Tibial nerve (tissue), 4 donors: ENCODE measurements at regions not wholly inside any gene's neighbourhood (a gene's known extent, or its start where the extent isn't known, plus 50 kb on each side); places are given as distances from the start of the nearest gene placed in this dataset.

ENCODE experiments used
- DNase-seq, 2 donors: peaks; one replicate each; pipeline ENCODE4 v3.0.0-alpha.2; 2019; ENCODE audit warnings: low spot score in 2 of 2
- H3K27ac ChIP-seq, 4 donors: fragments of 200-600 bp; sonication (generic) in 3 of 4; one replicate each; pipeline ENCODE4 v1.5.1; 2017 to 2019; ENCODE audit warnings: mild to moderate bottlenecking in 1 of 4
- H3K27me3 ChIP-seq, 2 donors: fragments of 200-600 bp; sonication (generic) in 1 of 2; one replicate each; pipeline versions ENCODE4 v1.5.1 to v1.6.0; 2017 to 2019
- H3K36me3 ChIP-seq, 3 donors: fragments of 200-600 bp; sonication (generic); one replicate each; pipeline ENCODE4 v1.5.1; 2018 to 2019
- H3K4me1 ChIP-seq, 4 donors: fragments of 200-600 bp; sonication (generic) in 3 of 4; one replicate each; pipeline ENCODE4 v1.5.1; 2017 to 2019
- H3K4me3 ChIP-seq, 4 donors: fragments of 200-600 bp; sonication (generic) in 3 of 4; one replicate each; pipeline ENCODE4 v1.5.1; 2017 to 2019; ENCODE audit warnings: mild to moderate bottlenecking in 1 of 4, moderate library complexity in 1 of 4
- H3K9me3 ChIP-seq, 4 donors: fragments of 200-600 bp; sonication (generic) in 3 of 4; one replicate each; pipeline ENCODE4 v1.5.1; 2017 to 2019
- EP300 ChIP-seq, 2 donors: sonication (generic); formaldehyde crosslinking; IDR thresholded peaks; one replicate each; pipeline ENCODE4 v1.6.1; 2017; ENCODE audit warnings: antibody characterized with exemption in 2 of 2, mild to moderate bottlenecking in 1 of 2
- POLR2A ChIP-seq, 2 donors: fragments of 450-650 bp; IDR thresholded peaks; one replicate each; pipeline ENCODE4 v1.6.1; 2017; ENCODE audit warnings: antibody characterized with exemption in 2 of 2, mild to moderate bottlenecking in 2 of 2, moderate library complexity in 2 of 2
- WGBS, 2 donors: methylation state at CpG; one replicate each; pipeline ENCODE4 v1.1.5; 2018; 5-methylcytosine and 5-hydroxymethylcytosine counted together
- TF ChIP-seq, protein P1 (sequence below), 5 experiments: fragments of 200-600 bp in 3 of 5; fragments of 450-650 bp in 2 of 5; sonication (generic) in 3 of 5; IDR thresholded peaks; one replicate each; pipeline ENCODE4 v1.5.1; 2016 to 2019; ENCODE audit warnings: antibody characterized with exemption in 5 of 5, mild to moderate bottlenecking in 3 of 5, moderate library complexity in 2 of 5

DNA sequence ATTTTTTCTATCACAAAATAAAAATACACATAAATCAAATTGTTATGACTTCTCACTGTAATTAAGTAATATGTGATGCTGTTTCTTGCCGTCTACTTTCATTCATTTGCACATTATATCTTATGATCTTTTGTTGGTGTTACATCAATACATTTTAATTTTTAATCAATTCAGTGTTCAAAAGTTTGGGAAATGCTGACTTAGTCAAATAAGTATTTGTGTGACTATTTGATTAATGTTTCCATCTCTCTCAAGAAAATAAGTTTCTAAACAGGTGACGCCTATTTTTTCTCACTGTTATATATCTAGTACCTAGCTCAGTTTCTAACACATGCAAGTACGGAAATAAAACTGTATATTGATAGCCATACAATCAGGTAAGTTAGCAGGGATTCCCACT, 329.5 kb upstream of the KIRREL3 start:
- Histone ChIP-seq H3K27me3 (no peaks in the 10 kb centered on the region), H3K9me3 (peaks cover 0 to 11% (median 7%) of the 10 kb centered on the region in 4 donors), H3K4me1 (no peaks in the 10 kb centered on the region), H3K27ac (no peak overlapping the region), H3K36me3 (no peaks in the 10 kb centered on the region), H3K4me3 (no peak overlapping the region)
- no peak for DNase-seq
- TF ChIP-seq POLR2A (IDR thresholded peaks at IDR 0.05) (no peak), EP300 (IDR thresholded peaks at IDR 0.05) (no peak)
- TF ChIP-seq, protein P1, sequence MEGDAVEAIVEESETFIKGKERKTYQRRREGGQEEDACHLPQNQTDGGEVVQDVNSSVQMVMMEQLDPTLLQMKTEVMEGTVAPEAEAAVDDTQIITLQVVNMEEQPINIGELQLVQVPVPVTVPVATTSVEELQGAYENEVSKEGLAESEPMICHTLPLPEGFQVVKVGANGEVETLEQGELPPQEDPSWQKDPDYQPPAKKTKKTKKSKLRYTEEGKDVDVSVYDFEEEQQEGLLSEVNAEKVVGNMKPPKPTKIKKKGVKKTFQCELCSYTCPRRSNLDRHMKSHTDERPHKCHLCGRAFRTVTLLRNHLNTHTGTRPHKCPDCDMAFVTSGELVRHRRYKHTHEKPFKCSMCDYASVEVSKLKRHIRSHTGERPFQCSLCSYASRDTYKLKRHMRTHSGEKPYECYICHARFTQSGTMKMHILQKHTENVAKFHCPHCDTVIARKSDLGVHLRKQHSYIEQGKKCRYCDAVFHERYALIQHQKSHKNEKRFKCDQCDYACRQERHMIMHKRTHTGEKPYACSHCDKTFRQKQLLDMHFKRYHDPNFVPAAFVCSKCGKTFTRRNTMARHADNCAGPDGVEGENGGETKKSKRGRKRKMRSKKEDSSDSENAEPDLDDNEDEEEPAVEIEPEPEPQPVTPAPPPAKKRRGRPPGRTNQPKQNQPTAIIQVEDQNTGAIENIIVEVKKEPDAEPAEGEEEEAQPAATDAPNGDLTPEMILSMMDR (IDR thresholded peaks at IDR 0.05) = no peak
- WGBS, 2 donors = 53 to 55% methylated on average over 3 of the region's 3 CpGs

DNA sequence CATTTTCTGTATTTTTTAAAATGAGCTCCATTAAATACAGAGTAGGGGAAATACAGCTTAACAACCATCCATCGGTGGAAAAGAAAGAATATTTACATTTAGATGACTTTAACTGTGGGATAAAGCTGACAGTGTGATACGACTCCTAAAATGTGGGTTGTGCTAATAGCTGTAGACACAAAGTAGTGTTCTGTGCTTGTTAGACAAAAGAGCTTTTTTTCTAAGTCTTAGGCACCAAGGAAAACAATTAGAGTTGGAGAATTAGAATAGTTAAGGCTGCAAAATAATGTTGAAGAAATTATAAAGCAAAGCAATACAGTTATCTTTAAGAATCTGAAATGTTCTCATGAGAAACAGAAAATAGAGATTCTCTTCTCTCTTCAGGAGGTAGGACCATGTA, 307.7 kb upstream of the KIRREL3 start:
- Histone ChIP-seq H3K27ac (no peak overlapping the region), H3K4me3 (no peak overlapping the region), H3K9me3 (no peaks in the 10 kb centered on the region), H3K36me3 (no peaks in the 10 kb centered on the region), H3K4me1 (no peaks in the 10 kb centered on the region), H3K27me3 (no peaks in the 10 kb centered on the region)
- WGBS, 2 donors = 35 to 42% methylated on average over 2 of the region's 2 CpGs
- DNase-seq = no peak
- no peak for TF ChIP-seq EP300 (IDR thresholded peaks at IDR 0.05)
- TF ChIP-seq, protein P1 (IDR thresholded peaks at IDR 0.05) = no peak
- no peak for TF ChIP-seq POLR2A (IDR thresholded peaks at IDR 0.05)

DNA sequence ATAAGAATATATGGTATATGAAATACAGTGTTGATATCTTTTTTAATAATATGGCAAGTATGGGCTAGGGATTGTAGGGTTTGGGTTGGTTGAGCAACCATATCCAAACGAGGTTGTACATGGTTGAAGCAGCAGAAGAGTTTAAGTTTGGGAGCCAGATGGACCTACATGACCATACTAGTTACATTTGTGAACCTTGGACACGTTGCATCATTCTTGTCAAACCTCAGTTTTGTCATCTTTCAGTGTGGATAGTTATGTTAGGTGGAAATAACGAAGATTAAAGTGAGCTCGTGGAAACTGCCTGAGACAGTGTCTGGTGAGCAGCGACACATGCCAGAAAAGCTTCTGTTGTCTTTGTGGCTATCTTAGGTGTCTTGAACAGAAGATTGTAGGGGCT, 307.1 kb upstream of the KIRREL3 start:
- 73 to 74% methylated on average over 5 of the region's 5 CpGs for WGBS, 2 donors
- TF ChIP-seq, protein P1 (IDR thresholded peaks at IDR 0.05) = no peak
- TF ChIP-seq POLR2A (IDR thresholded peaks at IDR 0.05) = no peak
- no peak for TF ChIP-seq EP300 (IDR thresholded peaks at IDR 0.05)
- DNase-seq = no peak
- Histone ChIP-seq H3K4me1 (no peaks in the 10 kb centered on the region), H3K27ac (no peak overlapping the region), H3K9me3 (no peaks in the 10 kb centered on the region), H3K36me3 (no peaks in the 10 kb centered on the region), H3K4me3 (no peak overlapping the region), H3K27me3 (no peaks in the 10 kb centered on the region)

DNA sequence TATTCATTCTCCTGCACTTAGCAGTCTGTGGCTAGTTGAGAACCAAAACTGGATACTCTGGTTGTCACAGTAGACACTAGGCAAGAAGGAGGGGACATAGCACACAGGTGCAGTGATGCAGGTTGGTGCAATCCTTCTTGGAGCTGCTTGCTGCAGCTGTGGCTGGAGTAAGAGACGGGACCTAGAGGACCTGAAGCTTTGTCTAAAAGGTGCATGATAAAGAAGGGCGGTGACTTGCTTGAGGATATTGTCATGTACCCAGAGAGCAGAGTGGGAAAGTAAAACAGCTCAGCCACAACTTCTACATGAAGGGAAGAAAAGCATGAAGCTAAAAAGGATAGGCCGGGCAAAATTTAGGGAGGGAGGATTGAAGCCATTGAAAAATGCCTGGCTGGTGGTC, 304.1 kb upstream of the KIRREL3 start:
- H3K4me3 ChIP-seq = no peak overlapping the region
- 95 to 98% methylated on average over 3 of the region's 3 CpGs for WGBS, 2 donors
- TF ChIP-seq EP300 (IDR thresholded peaks at IDR 0.05) = no peak
- no peak for TF ChIP-seq POLR2A (IDR thresholded peaks at IDR 0.05)
- TF ChIP-seq, protein P1 (IDR thresholded peaks at IDR 0.05) = no peak
- DNase-seq = no peak
- no peaks in the 10 kb centered on the region for H3K4me1 ChIP-seq
- no peak overlapping the region for H3K27ac ChIP-seq
- no peaks in the 10 kb centered on the region for H3K36me3 ChIP-seq
- H3K27me3 ChIP-seq = no peaks in the 10 kb centered on the region
- no peaks in the 10 kb centered on the region for H3K9me3 ChIP-seq

DNA sequence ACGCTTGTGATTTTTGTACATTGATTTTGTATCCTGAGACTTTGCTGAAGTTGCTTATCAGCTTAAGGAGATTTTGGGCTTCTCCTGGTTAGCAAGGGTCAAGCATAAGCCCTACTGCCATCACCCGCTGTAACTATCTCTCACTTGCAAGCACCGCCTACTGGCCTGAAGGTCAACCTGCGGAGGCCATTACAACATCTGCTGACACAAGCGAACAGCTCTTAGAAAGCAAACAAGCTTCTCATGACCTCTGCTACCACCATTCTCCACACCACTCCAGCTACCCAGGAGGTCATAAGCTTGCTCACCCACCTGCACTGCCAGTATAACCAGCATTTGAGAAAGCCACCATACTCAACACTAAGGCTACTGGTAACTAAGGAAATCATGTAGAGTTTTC, 288.4 kb upstream of the KIRREL3 start:
- Histone ChIP-seq H3K4me1 (no peaks in the 10 kb centered on the region), H3K9me3 (peaks cover 0 to 32% (median 6%) of the 10 kb centered on the region in 4 donors), H3K27me3 (no peaks in the 10 kb centered on the region), H3K36me3 (no peaks in the 10 kb centered on the region), H3K4me3 (no peak overlapping the region), H3K27ac (no peak overlapping the region)
- no peak for DNase-seq
- 85 to 86% methylated on average over 5 of the region's 5 CpGs for WGBS, 2 donors
- TF ChIP-seq, protein P1 (IDR thresholded peaks at IDR 0.05) = no peak
- no peak for TF ChIP-seq POLR2A (IDR thresholded peaks at IDR 0.05)
- TF ChIP-seq EP300 (IDR thresholded peaks at IDR 0.05) = no peak
